ENCODE measurements at regions not wholly inside any gene's neighbourhood (a gene's known extent, or its start where the extent isn't known, plus 50 kb on each side); places are given as distances from the start of the nearest gene placed in this dataset.

DNA sequence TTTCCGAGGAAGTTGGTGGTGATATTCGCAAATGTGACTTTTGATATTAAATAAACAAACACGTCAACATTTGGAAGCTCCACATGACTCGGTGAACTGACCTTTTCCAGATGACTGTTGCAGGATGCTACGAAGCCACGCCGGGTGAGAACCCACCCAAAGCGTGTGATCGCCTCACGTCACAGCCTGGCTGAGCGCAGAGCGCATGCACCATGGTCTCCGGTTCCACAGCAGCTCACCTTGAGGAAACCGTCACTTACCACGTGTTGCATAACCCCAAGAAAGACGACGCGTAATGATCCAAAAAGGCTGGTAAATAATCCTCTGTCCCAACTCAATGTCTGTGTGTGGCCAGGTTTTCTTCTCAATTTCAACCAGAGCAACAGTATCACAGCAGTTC lies 64.5 kb upstream of the CTDP1 start:
- TF ChIP-seq, protein P1, sequence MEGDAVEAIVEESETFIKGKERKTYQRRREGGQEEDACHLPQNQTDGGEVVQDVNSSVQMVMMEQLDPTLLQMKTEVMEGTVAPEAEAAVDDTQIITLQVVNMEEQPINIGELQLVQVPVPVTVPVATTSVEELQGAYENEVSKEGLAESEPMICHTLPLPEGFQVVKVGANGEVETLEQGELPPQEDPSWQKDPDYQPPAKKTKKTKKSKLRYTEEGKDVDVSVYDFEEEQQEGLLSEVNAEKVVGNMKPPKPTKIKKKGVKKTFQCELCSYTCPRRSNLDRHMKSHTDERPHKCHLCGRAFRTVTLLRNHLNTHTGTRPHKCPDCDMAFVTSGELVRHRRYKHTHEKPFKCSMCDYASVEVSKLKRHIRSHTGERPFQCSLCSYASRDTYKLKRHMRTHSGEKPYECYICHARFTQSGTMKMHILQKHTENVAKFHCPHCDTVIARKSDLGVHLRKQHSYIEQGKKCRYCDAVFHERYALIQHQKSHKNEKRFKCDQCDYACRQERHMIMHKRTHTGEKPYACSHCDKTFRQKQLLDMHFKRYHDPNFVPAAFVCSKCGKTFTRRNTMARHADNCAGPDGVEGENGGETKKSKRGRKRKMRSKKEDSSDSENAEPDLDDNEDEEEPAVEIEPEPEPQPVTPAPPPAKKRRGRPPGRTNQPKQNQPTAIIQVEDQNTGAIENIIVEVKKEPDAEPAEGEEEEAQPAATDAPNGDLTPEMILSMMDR (IDR thresholded peaks at IDR 0.05), result no peak
- no peak for TF ChIP-seq POLR2A (IDR thresholded peaks at IDR 0.05)

Measured in breast epithelium (tissue), 3 donors.